AG08395 (cell line): ENCODE measurements at regions not wholly inside any gene's neighbourhood (a gene's known extent, or its start where the extent isn't known, plus 50 kb on each side); places are given as distances from the start of the nearest gene placed in this dataset.

Experiments used
- DNase-seq: peaks from one replicate; pipeline ENCODE4 v3.0.0; 2012; ENCODE audit warnings: mixed read lengths, low spot score

- no peak for DNase-seq
Observed at GRCh38 chr3:27939521-27939920, 217.4 kb upstream of the EOMES start.

DNA sequence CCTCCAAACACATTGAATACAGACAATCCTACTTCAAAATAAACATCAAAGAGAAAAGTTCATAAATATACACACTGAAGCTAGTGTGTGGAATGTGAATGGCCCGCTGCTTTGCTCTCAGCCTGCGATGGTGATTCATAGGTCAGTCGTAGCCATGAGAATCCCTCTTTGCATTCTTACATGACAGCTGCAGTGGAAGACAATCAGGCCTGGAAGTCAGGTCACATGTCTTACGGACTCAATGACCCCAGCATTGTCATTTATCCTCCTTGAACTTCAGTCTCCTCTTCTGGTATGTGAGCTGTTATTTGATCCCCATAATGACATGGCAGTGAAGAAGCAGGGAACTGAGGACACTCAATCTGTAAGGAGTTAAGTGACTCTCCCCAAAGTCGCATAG is 217.8 kb upstream of the EOMES start:
- DNase-seq, result peak; percentile 68

GRCh38 chr3:27943106-27943505 is 221.0 kb upstream of the EOMES start:
- peak; percentile 24 for DNase-seq

GRCh38 chr3:27945229-27945628 is 223.1 kb upstream of the EOMES start:
- DNase-seq, result no peak

- DNase-seq, result peak; percentile 67
Observed at GRCh38 chr3:27960133-27960532, 238.0 kb upstream of the EOMES start.

GRCh38 chr3:27963519-27963918 is 241.4 kb upstream of the EOMES start:
- no peak for DNase-seq

DNA sequence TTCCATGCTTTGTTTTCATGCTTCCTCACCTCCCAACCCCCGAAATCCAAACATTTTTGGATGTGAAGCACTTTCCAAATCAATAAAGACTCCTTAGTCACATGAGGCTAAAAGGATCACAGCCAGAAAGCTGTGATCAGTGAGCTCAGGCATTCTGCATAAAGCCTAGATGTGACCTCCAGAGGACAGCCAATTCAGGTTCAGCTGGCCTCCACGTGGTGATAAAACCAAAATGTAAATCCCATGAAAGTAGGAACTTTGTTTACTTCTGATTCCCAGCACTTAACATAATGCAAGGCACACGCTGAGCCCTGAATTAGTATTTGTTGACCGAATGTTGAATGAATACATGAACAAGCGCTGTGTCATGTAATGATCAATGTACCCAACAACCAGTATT is 249.5 kb upstream of the EOMES start:
- DNase-seq, result no peak

DNA sequence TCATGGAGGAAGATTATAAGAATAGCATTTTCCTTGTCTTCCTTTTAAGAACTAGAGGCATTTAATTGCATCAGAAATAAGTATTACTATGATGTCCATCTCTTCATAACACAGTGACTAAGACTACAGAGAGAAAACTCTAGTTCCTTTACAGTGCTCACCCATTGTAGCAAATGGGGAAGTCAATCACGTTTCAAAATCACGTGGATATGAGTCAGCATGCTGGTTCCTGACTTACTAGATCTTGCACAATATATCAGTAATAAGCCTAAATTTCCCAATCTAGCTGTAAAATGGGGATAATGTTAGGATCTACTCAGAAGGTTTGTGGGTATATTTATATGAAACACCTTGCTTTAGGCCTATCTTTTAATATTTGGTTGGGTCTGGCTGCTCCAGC is 254.8 kb upstream of the EOMES start:
- peak; percentile 42 for DNase-seq

- peak; percentile 36 for DNase-seq
Observed at GRCh38 chr3:27978440-27978839, 256.3 kb upstream of the EOMES start.

GRCh38 chr3:27985369-27986035 is 255.9 kb upstream of the CMC1 start:
- DNase-seq, result peak; percentile 17

DNA sequence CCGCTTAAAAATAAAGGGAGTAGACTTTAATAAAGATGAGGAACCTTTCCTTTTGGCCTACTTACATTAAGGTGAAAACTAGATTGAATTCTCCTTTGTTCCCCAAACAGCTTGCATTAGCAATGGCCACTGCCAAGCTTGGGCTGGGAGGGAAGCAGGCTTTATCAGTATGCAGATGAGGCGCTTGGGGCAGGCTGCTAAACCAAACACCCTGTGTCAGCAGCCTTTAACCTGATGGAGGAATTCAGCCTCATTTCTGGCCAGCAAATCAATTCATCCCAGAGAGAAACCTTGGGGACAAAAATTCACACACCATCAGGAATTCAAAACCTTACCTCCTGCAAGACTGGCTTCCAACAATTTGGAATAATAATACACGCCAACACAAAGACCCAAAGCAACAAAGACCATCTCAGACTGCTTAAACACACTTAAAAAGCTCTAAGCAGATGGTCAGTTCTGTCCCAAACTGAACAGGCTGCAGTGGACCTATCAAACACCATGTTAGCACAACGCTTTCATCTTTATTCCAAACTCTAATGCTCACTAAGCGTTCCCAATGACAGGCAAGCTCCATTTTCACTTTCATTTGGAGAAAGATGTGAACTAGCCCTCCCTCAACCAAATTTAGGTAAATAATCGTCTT is 255.1 kb upstream of the CMC1 start:
- DNase-seq, result no peak

GRCh38 chr3:27990324-27990723 is 251.1 kb upstream of the CMC1 start:
- DNase-seq, result no peak

- peak; percentile 9 for DNase-seq
Observed at GRCh38 chr3:27990837-27991236, 250.6 kb upstream of the CMC1 start.

DNA sequence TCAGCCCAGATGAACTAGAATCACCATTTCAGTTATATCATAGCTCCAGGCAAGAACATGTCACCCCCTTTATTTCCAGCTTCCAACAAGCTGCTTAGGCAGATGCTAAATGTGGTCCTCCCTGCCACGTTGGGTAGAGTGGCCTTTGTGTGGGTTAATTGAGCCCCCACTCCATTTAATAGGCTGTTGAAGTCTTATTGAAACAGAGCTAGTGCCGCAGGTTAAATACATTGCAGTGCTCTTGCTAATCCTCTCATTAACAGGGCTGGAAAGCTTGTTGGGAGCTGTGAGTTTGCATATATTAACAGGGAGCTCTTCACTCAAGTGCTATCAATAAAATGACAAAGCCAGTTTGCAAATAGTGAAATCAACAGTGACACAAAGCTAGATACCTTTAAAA is 248.4 kb upstream of the CMC1 start:
- no peak for DNase-seq

- DNase-seq, result no peak
Observed at GRCh38 chr3:28000608-28001007, 240.8 kb upstream of the CMC1 start.

DNA sequence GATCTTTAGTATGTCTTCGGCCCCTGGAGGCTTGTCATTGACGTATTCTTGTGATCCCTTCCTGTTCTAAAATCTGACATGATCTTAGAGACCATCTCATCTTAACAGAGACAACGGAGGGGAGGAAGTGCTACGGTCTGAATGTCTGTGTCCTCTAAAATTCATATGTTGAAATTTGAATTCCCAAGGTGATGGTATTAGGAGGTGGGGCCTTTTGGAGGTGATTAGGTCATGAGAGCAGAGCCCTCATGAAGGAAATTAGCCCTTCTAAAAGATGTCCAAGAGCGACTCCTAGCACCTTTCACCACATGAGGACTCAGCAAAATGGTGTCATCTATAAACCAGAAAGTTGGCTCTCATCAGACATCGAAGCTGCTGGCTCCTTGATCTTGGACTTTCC is 233.2 kb upstream of the CMC1 start:
- no peak for DNase-seq

GRCh38 chr3:28012830-28013229 is 228.6 kb upstream of the CMC1 start:
- peak; percentile 8 for DNase-seq

- no peak for DNase-seq
Observed at GRCh38 chr3:28013864-28014473, 227.4 kb upstream of the CMC1 start.

DNA sequence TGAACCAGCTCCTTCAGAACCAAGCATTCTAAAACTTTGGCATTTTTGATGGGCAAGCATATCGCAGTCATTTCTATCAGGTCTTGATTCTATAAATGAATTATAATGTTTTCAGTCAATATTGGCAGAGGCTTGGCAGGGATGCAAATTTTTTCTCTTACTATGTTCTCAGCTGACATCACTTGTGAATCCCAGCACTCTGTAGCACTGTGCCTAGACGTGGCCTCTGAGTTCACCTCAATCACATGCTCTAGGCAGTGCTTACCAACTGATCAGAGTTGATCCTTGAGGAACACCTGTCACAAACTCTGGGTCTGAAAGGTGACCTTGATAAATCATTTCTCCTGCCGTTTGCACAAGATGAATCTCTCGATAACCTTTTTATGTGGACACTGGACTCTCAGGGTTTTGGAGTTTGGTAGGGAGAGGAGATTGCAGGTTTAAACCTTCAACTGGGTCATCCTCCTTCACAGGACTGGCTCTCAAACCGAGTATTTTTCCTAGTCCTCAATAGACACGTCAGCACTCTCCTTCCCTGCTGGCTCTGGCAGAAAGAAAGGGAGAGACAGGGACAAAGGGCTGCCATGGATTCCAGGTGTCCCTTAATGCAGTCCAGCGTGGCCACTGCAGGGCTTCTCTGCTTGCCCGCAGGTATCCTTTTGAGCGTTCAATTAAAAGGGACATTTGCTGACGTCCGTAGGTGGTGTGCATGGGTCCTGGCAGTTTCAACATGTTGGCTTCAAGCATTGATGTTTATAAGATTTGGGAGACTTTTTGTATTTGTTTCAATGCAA is 222.3 kb upstream of the CMC1 start:
- no peak for DNase-seq

- no peak for DNase-seq
Observed at GRCh38 chr3:28019740-28020139, 221.7 kb upstream of the CMC1 start.

DNA sequence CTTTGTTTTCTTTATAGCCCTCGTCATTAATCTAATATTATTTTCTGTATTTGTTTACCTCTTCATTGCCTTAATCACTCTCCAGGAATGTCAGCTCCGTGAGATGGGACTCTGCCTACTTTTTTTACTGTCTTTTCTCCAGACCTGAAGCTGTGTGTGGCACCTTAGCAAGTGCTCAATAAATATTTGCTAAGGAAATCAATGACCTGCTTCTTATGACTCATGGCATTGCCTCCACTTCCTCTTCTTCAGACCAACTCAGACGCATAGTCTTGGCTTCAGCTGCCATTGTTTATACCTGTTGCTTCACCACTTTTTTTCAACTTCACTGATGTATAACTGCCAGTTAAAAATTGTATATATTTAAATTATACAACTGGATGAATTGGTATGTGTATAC is 218.5 kb upstream of the CMC1 start:
- no peak for DNase-seq

GRCh38 chr3:28028554-28028953 is 212.9 kb upstream of the CMC1 start:
- DNase-seq, result no peak
